HG03457 (cell line): ENCODE measurements at regions not wholly inside any gene's neighbourhood (a gene's known extent, or its start where the extent isn't known, plus 50 kb on each side); places are given as distances from the start of the nearest gene placed in this dataset.

Experiments
- ATAC-seq: cut with Tn5 transposase; IDR thresholded peaks from one replicate; pipeline ENCODE4 v1.9.1; 2021; ENCODE audit warnings: moderate number of reproducible peaks; ENCODE audit not compliant: unreplicated experiment

DNA sequence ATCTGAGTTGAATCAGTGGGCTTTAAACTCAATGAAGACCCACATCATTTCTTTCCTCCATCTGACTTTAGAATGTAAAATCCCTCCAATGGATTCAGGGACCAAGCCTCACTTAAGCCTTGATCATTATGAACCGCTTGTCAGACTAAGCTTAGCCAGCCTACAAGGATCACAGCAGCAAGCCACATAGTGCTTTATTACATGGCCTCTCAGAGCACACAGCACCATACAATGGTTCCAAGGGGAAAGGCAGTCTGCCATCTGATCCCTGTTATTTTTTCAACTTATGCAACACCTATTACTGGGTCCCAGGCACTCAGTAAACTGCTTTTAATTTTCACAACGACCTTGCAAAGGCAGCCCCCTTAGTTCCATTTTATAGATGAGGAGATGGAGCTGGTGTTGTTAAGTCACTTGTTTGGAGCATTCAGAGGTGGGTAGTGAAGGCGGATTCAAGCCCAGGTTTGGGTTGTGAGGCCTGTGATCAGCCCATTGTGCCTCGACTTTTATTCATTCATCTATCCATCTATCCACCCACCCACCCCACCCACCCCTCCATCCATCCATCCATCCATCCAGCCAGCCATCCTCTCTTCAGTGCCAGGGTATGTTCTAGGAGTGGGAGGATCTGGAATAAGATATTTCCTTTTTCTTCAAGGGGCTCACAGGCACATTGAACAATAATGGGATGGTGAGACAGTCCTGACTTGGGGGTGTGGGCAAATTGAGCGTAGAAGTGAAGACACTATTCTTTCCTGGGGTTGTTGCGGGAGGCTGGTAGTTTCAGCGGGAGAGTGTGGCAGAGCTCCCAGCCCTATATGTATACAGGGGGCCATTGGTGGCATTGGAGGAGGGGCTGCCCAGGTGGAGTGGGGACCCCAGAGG, 141.2 kb downstream of the MYCN start:
- ATAC-seq: no peak

DNA sequence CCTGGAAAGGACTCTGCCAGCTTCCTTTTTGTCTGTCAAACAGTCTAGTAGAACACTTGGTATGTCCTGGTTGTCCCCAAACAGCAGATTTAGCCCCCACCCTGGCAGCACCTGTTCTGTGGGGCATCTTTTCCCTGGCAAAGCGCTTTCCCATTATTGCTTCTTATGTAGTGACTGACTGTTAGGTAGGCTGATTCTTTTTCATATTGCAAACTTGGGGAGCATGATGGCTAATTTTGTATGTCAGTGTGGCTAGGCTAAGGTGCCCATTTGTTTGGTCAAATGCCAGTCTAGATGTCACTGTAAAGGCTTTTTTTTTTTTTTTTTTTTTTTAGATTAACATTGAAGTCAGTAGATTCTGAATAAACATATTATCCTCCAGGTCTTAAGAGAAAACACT, 140.2 kb downstream of the MYCN start:
- ATAC-seq: no peak

DNA sequence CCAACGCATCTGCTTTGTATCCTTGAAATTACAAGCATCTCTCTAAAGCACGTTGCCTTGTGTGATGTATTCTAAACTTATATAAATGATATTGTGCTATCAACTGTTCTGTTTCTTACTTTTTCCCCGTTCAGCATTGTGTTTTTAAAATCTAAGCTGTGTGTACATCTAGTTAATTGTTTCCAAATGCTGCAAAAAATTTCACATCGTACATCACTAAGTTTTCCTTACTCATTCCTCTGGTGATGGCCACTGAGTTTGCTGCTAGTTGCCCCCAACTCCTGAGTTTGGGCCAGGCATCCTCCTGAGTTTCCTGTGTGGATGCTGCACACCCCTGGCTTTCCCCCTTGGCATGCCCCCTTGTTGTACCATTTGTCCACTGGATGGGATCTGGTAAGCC, 139.7 kb downstream of the MYCN start:
- ATAC-seq: no peak

- ATAC-seq: no peak
Observed at GRCh38 chr2:16079637-16080036, 139.3 kb downstream of the MYCN start.

GRCh38 chr2:16077601-16078000, 137.3 kb downstream of the MYCN start:
- ATAC-seq: no peak

GRCh38 chr2:16076911-16077310, 136.6 kb downstream of the MYCN start:
- ATAC-seq: no peak

DNA sequence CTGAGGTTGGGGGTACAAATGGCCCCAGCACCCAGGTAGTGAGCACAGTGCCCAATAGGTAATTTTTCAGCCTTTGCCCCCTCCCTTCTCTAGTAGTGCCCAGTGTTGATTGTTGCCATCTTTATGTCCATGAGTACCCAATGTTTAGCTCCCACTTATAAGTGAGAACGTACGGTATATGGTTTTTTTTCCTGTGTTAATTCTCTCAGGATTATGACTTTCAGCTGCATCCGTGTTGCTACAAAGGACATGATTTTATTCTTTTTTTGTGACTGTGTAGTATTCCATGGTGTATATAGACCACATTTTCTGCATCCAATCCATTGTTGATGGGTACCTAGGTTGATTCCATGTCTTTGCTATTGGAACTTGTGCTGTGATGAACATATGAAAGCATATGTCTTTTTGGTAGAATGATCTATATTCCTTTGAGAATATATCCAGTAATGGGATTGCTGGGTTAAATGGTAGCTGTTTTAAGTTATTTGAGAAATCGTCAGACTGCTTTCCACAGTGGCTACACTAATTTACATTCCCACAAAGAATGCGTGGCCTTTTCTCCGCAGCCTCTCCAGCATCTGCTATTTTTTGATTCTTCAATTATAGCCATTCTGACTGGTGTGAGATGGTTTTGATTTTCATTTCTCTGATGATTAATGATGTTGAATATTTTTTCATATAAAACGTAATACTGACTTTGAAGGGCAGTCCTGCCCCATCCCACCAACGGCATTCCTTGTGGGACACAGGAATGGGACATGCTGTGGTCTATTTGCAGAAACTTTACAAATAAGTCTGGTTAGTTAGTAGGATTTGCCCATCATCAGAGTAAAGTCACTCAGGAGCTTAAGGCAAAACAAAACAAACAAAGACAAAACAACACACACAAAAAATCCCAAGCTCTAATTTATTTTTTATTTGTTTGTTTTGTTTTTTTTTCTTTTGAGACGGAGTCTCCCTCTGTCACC, 135.0 kb downstream of the MYCN start:
- ATAC-seq: no peak

DNA sequence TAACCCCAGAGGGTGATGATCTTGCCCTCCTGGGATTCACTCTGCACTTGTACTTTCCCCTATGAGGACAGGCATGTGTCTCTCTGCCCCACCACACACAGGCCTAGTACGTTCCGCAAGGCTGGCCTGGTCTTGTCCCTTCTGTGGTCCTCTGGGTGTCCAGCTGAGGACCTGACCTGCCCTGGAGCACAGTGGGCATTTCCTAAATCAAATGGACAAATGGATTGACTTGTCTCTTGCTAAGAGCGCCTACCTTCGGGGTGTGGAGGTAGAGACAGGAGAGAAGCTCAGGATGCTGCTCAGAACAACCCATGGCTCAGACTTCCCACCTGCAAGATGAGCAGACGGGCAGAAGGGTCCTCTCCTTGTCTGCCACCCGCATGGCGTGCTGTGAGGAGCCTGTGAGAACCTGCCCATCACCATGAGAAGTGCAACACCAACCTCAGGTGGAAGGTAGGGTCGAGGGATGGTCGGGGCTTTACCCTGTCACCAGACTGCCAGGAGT, 133.6 kb downstream of the MYCN start:
- ATAC-seq: no peak

DNA sequence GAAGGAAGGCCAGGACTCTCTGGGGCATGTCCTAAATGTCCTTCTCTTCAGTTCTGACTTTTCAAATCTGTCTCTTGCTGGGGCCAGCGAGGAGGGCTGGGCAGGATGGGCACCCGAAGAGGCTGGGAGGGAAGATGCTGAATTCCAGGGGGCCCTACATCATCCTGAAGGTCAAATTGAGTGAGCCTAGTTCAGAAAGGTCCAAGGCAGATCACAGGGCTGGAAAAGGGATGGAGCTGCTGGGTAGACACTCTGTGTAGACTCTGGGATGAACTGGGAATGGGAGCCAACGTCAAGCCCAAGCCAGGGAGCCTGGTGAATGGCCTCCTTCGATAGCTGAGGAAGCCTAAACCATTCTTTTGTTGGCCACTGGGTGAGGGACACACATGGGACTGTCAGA, 133.1 kb downstream of the MYCN start:
- no peak for ATAC-seq

GRCh38 chr2:16072638-16073290, 132.4 kb downstream of the MYCN start:
- ATAC-seq: no peak

DNA sequence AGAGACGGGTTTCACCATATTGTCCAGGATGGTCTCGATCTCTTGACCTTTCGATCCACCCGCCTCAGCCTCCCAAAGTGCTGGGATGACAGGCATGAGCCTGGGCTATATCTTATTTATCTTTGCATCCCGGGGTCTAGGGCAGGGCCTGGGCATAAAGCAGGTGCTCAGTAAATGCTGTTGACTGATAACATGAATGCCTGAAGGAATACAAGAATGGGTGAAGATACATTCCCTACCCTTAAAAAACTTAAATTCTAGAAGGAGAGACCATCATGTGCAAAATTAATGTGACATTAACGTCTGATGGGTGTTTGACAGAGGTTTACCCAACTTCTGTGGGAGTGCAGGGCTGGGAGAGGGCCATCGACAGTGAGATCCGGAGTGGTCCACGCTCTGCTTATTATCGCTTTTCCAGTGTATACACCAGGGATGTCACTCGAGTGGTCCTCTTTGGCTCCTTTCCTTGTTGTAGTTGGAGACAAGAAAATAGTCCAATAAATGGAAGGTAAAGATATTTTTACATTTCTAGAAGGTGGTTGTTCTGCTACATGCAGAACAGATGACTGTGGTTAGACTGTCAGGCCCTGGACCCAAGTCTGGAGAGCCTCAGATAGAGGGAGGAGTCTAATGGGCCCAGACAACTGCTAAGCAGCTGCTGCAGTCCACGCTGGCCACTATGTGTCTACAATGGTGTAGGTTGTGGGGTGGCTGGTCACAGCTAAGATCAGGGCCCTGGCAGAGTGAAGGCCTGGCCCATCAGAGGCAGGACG, 131.7 kb downstream of the MYCN start:
- ATAC-seq: no peak

- ATAC-seq: no peak
Observed at GRCh38 chr2:16071039-16071864, 130.9 kb downstream of the MYCN start.

DNA sequence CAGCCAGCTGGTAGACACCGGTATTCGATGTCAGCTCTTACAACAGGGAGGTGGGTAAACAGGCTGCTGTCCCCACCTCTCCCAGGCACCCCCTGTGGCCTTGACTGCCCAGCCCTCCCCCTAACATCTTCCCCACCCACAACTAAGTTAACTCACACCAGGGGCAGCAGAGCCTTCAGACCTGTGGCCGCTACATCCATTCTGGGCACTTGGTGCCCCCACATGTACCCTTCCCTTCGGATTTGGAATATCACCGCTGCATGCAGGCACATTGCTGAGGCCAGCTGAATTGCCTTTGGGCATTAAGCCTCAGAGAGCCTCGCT, 130.3 kb downstream of the MYCN start:
- no peak for ATAC-seq

GRCh38 chr2:16069933-16070647, 129.7 kb downstream of the MYCN start:
- ATAC-seq: no peak

- ATAC-seq: no peak
Observed at GRCh38 chr2:16069663-16069932, 129.2 kb downstream of the MYCN start.

- no peak for ATAC-seq
Observed at GRCh38 chr2:16068552-16068940, 128.2 kb downstream of the MYCN start.

GRCh38 chr2:16067866-16068551, 127.7 kb downstream of the MYCN start:
- no peak for ATAC-seq

DNA sequence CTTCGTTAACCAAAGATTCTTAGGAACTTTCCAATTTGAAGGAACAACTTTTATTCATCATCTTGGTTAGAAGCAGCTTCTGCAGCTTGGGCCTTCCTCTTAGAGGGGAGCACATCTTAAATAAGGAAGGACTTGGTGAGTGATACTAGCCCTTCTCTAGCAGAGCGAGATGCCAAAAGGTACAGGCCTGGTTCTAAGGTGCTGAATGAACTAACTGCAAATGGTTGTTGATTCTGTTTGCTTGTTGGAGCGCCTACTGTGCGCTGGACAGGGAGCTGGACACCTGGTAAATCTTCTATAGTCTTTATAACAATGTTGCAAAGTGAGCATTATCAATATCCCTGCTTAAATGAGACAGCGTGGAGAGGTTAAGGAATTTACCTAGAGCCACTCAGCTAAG, 127.1 kb downstream of the MYCN start:
- no peak for ATAC-seq

- no peak for ATAC-seq
Observed at GRCh38 chr2:16067037-16067406, 126.7 kb downstream of the MYCN start.
